ENCODE measurements at regions not wholly inside any gene's neighbourhood (a gene's known extent, or its start where the extent isn't known, plus 50 kb on each side); places are given as distances from the start of the nearest gene placed in this dataset.

GRCh38 chr12:63238892-63239291 lies 87.9 kb upstream of the AVPR1A start:
- no peak overlapping the region for H3K14ac ChIP-seq (ENCODE audit: low read length)
- H3K79me2 ChIP-seq (ENCODE audit: control insufficient read depth, insufficient read depth, low read length, poor library complexity): no peaks in the 10 kb centered on the region
- no peak overlapping the region for H2BK12ac ChIP-seq (ENCODE audit: low read length)
- H3K9ac ChIP-seq (ENCODE audit: low read length): no peak overlapping the region
- no peak overlapping the region for H2BK5ac ChIP-seq (ENCODE audit: low read depth, low read length, poor library complexity)
- H3K4ac ChIP-seq (ENCODE audit: low read depth, low read length): no peak overlapping the region
- no peak overlapping the region for H4K8ac ChIP-seq (ENCODE audit: low read depth, low read length)
- no peak overlapping the region for H3K4me2 ChIP-seq (ENCODE audit: low read length)
- H3K27ac ChIP-seq (ENCODE audit: low read depth, low read length): no peak overlapping the region
- H3K18ac ChIP-seq (ENCODE audit: low read length): no peak overlapping the region
- no peak overlapping the region for H3K23ac ChIP-seq (ENCODE audit: low read length)
- H3K79me1 ChIP-seq (ENCODE audit: low read length): no peaks in the 10 kb centered on the region
- no peak overlapping the region for H4K12ac ChIP-seq (ENCODE audit: low read depth, low read length)
- no peaks in the 10 kb centered on the region for H3K9me3 ChIP-seq (ENCODE audit: insufficient read depth, low read depth, low read length)
- no peaks in the 10 kb centered on the region for H3K36me3 ChIP-seq (ENCODE audit: control insufficient read depth in 1 of 2, insufficient read depth in 2 of 2, low read length in 2 of 2)
- no peak overlapping the region for H3K4me3 ChIP-seq (ENCODE audit: low read depth, low read length)
- H4K91ac ChIP-seq (ENCODE audit: low read depth, low read length): no peak overlapping the region
- DNase-seq: no peak
- H3K27me3 ChIP-seq (ENCODE audit: insufficient read depth, low read length): no peaks in the 10 kb centered on the region
- H3K4me1 ChIP-seq (ENCODE audit: control insufficient read depth in 1 of 2, insufficient read depth in 2 of 2, low read length in 2 of 2): no peaks in the 10 kb centered on the region
- H2AFZ ChIP-seq (ENCODE audit: insufficient read depth, low read length, poor library complexity): no peak overlapping the region
- H2BK120ac ChIP-seq (ENCODE audit: insufficient read depth, low read length, poor library complexity): no peak overlapping the region
- no peak overlapping the region for H2AK5ac ChIP-seq (ENCODE audit: low read length)

GRCh38 chr12:63232896-63233295 lies 81.9 kb upstream of the AVPR1A start:
- no peak overlapping the region for H3K4me3 ChIP-seq (ENCODE audit: low read depth, low read length)
- no peaks in the 10 kb centered on the region for H3K79me1 ChIP-seq (ENCODE audit: low read length)
- H3K14ac ChIP-seq (ENCODE audit: low read length): no peak overlapping the region
- H4K8ac ChIP-seq (ENCODE audit: low read depth, low read length): no peak overlapping the region
- no peaks in the 10 kb centered on the region for H3K27me3 ChIP-seq (ENCODE audit: insufficient read depth, low read length)
- H4K12ac ChIP-seq (ENCODE audit: low read depth, low read length): no peak overlapping the region
- H3K23ac ChIP-seq (ENCODE audit: low read length): no peak overlapping the region
- no peak overlapping the region for H3K4me2 ChIP-seq (ENCODE audit: low read length)
- H3K18ac ChIP-seq (ENCODE audit: low read length): no peak overlapping the region
- no peak overlapping the region for H3K9ac ChIP-seq (ENCODE audit: low read length)
- H2BK120ac ChIP-seq (ENCODE audit: insufficient read depth, low read length, poor library complexity): no peak overlapping the region
- H2BK12ac ChIP-seq (ENCODE audit: low read length): no peak overlapping the region
- no peak overlapping the region for H2AFZ ChIP-seq (ENCODE audit: insufficient read depth, low read length, poor library complexity)
- H2AK5ac ChIP-seq (ENCODE audit: low read length): no peak overlapping the region
- no peak overlapping the region for H3K4ac ChIP-seq (ENCODE audit: low read depth, low read length)
- WGBS (ENCODE audit: extremely low coverage, insufficient coverage, insufficient read length): 100% methylated on average over 1 of the region's 3 CpGs
- no peak overlapping the region for H4K91ac ChIP-seq (ENCODE audit: low read depth, low read length)
- no peaks in the 10 kb centered on the region for H3K4me1 ChIP-seq (ENCODE audit: control insufficient read depth in 1 of 2, insufficient read depth in 2 of 2, low read length in 2 of 2)
- no peaks in the 10 kb centered on the region for H3K9me3 ChIP-seq (ENCODE audit: insufficient read depth, low read depth, low read length)
- no peaks in the 10 kb centered on the region for H3K36me3 ChIP-seq (ENCODE audit: control insufficient read depth in 1 of 2, insufficient read depth in 2 of 2, low read length in 2 of 2)
- no peak overlapping the region for H2BK5ac ChIP-seq (ENCODE audit: low read depth, low read length, poor library complexity)
- H3K79me2 ChIP-seq (ENCODE audit: control insufficient read depth, insufficient read depth, low read length, poor library complexity): no peaks in the 10 kb centered on the region
- DNase-seq: no peak
- H3K27ac ChIP-seq (ENCODE audit: low read depth, low read length): no peak overlapping the region

GRCh38 chr12:63228853-63229252 lies 77.9 kb upstream of the AVPR1A start:
- Histone ChIP-seq H2BK120ac (ENCODE audit: insufficient read depth, low read length, poor library complexity) (no peak overlapping the region), H3K14ac (ENCODE audit: low read length) (no peak overlapping the region), H3K9ac (ENCODE audit: low read length) (no peak overlapping the region), H4K91ac (ENCODE audit: low read depth, low read length) (no peak overlapping the region), H3K79me1 (ENCODE audit: low read length) (no peaks in the 10 kb centered on the region), H3K36me3 (ENCODE audit: control insufficient read depth in 1 of 2, insufficient read depth in 2 of 2, low read length in 2 of 2) (no peaks in the 10 kb centered on the region), H3K18ac (ENCODE audit: low read length) (no peak overlapping the region), H4K8ac (ENCODE audit: low read depth, low read length) (no peak overlapping the region), H3K23ac (ENCODE audit: low read length) (no peak overlapping the region), H3K79me2 (ENCODE audit: control insufficient read depth, insufficient read depth, low read length, poor library complexity) (no peaks in the 10 kb centered on the region), H3K9me3 (ENCODE audit: insufficient read depth, low read depth, low read length) (no peaks in the 10 kb centered on the region), H3K4me2 (ENCODE audit: low read length) (no peak overlapping the region), H3K4me3 (ENCODE audit: low read depth, low read length) (no peak overlapping the region), H3K27ac (ENCODE audit: low read depth, low read length) (no peak overlapping the region), H2BK5ac (ENCODE audit: low read depth, low read length, poor library complexity) (no peak overlapping the region), H3K27me3 (ENCODE audit: insufficient read depth, low read length) (no peaks in the 10 kb centered on the region), H2AK5ac (ENCODE audit: low read length) (no peak overlapping the region), H3K4ac (ENCODE audit: low read depth, low read length) (no peak overlapping the region), H4K12ac (ENCODE audit: low read depth, low read length) (no peak overlapping the region), H2AFZ (ENCODE audit: insufficient read depth, low read length, poor library complexity) (no peak overlapping the region), H2BK12ac (ENCODE audit: low read length) (no peak overlapping the region), H3K4me1 (ENCODE audit: control insufficient read depth in 1 of 2, insufficient read depth in 2 of 2, low read length in 2 of 2) (no peaks in the 10 kb centered on the region)
- DNase-seq: no peak
- no CpG with 5 or more reads among the region's 3 CpGs for WGBS (ENCODE audit: extremely low coverage, insufficient coverage, insufficient read length)

GRCh38 chr12:63226792-63227463 lies 75.9 kb upstream of the AVPR1A start:
- H2AFZ ChIP-seq (ENCODE audit: insufficient read depth, low read length, poor library complexity): no peak overlapping the region
- no peak overlapping the region for H4K8ac ChIP-seq (ENCODE audit: low read depth, low read length)
- H3K79me1 ChIP-seq (ENCODE audit: low read length): no peaks in the 10 kb centered on the region
- no peak overlapping the region for H3K23ac ChIP-seq (ENCODE audit: low read length)
- no peak overlapping the region for H3K18ac ChIP-seq (ENCODE audit: low read length)
- no peaks in the 10 kb centered on the region for H3K9me3 ChIP-seq (ENCODE audit: insufficient read depth, low read depth, low read length)
- no peaks in the 10 kb centered on the region for H3K27me3 ChIP-seq (ENCODE audit: insufficient read depth, low read length)
- WGBS (ENCODE audit: extremely low coverage, insufficient coverage, insufficient read length): no CpG with 5 or more reads among the region's 2 CpGs
- no peak overlapping the region for H3K27ac ChIP-seq (ENCODE audit: low read depth, low read length)
- H3K4ac ChIP-seq (ENCODE audit: low read depth, low read length): no peak overlapping the region
- no peak overlapping the region for H4K91ac ChIP-seq (ENCODE audit: low read depth, low read length)
- no peak overlapping the region for H3K4me3 ChIP-seq (ENCODE audit: low read depth, low read length)
- no peak for DNase-seq
- H3K79me2 ChIP-seq (ENCODE audit: control insufficient read depth, insufficient read depth, low read length, poor library complexity): no peaks in the 10 kb centered on the region
- no peak overlapping the region for H3K4me2 ChIP-seq (ENCODE audit: low read length)
- H4K12ac ChIP-seq (ENCODE audit: low read depth, low read length): no peak overlapping the region
- no peak overlapping the region for H2BK120ac ChIP-seq (ENCODE audit: insufficient read depth, low read length, poor library complexity)
- no peak overlapping the region for H2BK5ac ChIP-seq (ENCODE audit: low read depth, low read length, poor library complexity)
- H3K9ac ChIP-seq (ENCODE audit: low read length): no peak overlapping the region
- H3K4me1 ChIP-seq (ENCODE audit: control insufficient read depth in 1 of 2, insufficient read depth in 2 of 2, low read length in 2 of 2): no peaks in the 10 kb centered on the region
- H3K36me3 ChIP-seq (ENCODE audit: control insufficient read depth in 1 of 2, insufficient read depth in 2 of 2, low read length in 2 of 2): no peaks in the 10 kb centered on the region
- H2BK12ac ChIP-seq (ENCODE audit: low read length): no peak overlapping the region
- H2AK5ac ChIP-seq (ENCODE audit: low read length): no peak overlapping the region
- H3K14ac ChIP-seq (ENCODE audit: low read length): no peak overlapping the region
